Psoas muscle (tissue), 7 donors: ENCODE measurements at regions not wholly inside any gene's neighbourhood (a gene's known extent, or its start where the extent isn't known, plus 50 kb on each side); places are given as distances from the start of the nearest gene placed in this dataset.
"Not testable (repeated sequence)": the region's sequence is repeated elsewhere in the genome, so short reads cannot be mapped to it uniquely, and the experiment has no call there.

ENCODE experiments used
- ATAC-seq, 4 donors: fragments of 200-7000 bp; cut with Tn5 transposase; one replicate each; pipeline ENCODE4 v1.9.1; 2020; ENCODE audit warnings: moderate library complexity in 3 of 4, mild to moderate bottlenecking in 2 of 4
- DNase-seq, 2 donors: peaks; one replicate each; pipeline ENCODE4 v3.0.0-alpha.2; 2020
- H3K27ac ChIP-seq: fragments of 200-600 bp; one replicate; pipeline ENCODE4 v1.8.0; 2022
- H3K27me3 ChIP-seq, 3 donors: fragments of 200-600 bp in 1 of 3; one replicate each; pipeline versions ENCODE4 v1.6.1 to v1.8.0; 2013 to 2022; ENCODE audit warnings: low read length in 2 of 3, mild to moderate bottlenecking in 2 of 3, moderate library complexity in 1 of 3; ENCODE audit not compliant: insufficient read depth in 3 of 3
- H3K36me3 ChIP-seq, 2 donors: fragments of 200-600 bp in 1 of 2; one replicate each; pipeline versions ENCODE4 v1.6.1 to v1.8.0; 2013 to 2022; ENCODE audit warnings: low read depth in 1 of 2, mild to moderate bottlenecking in 1 of 2, moderate library complexity in 1 of 2; ENCODE audit not compliant: insufficient read depth in 1 of 2
- H3K4me1 ChIP-seq: fragments of 200-600 bp; one replicate; pipeline ENCODE4 v1.8.0; 2022
- H3K4me3 ChIP-seq: fragments of 200-600 bp; one replicate; pipeline ENCODE4 v1.8.0; 2022; ENCODE audit warnings: mild to moderate bottlenecking
- H3K9me3 ChIP-seq: fragments of 200-600 bp; one replicate; pipeline ENCODE4 v1.8.0; 2022
- WGBS, 3 donors: extraction: QIAGEN DNeasy Blood & Tissue Kit; methylation state at CpG; one replicate each; pipeline versions ENCODE4 v1.1.6 to v1.1.7; 2013; 5-methylcytosine and 5-hydroxymethylcytosine counted together
- intact Hi-C, 2 donors: fragments of 100-400 bp; cut with DNase I; formaldehyde crosslinking; loops; one replicate each; pipeline versions ENCODE4 v1.11.0 to v1.14.2; 2022
- donor health status: healthy with polysubstance abuse.
- donor health status: DM: no; HTN: no; CAD: no; lungs with moderate emphysema.
- donor health status: Bipolar disorder and iron deficiency.
- donor health status: healthy.
- donor health status: DM: yes; HTN: yes; CAD: no.
- donor health status: DM: no; HTN: no; CAD: no.
- donor health status: DM: yes; HTN: yes; CAD: no.

DNA sequence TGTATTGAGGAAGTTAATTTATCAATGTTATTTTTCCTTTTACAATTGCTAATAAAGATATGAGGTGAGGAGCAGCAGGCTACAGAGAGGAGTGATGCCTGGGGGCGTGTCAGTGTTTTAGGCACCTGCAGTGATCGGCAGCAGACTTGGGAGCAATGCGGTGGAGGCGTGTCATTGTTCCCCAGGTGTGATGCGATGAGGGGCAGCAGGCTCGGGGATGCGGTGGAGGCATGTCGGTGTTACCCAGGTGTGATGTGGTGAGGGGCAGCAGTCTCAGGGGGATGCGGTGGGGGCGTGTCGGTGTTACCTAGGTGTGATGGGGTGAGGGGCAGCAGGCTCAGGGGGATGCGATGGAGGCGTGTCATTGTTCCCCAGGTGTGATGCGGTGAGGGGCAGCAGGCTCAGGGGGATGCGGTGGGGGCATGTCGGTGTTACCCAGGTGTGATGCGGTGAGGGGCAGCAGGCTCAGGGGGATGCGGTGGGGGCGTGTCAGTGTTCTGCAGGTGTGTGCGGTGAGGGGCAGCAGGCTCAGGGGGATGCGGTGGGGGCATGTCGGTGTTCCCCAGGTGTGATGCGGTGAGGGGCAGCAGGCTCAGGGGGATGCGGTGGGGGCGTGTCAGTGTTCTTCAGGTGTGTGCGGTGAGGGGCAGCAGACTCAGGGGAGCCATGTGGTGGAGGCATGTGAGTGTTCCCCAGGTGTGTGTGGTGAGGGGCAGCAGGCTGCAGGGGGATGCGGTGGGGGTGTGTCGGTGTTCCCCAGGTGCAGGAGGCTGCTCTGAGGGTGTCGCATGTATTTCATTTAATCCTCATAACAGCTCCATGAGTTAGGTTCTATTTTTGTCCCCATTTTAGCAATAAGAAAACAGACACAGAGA, 186.2 kb upstream of the GOLGA6L22 start:
- H3K36me3 ChIP-seq, H3K27ac ChIP-seq, intact Hi-C loops, DNase-seq, H3K27me3 ChIP-seq, ATAC-seq, H3K4me3 ChIP-seq, H3K9me3 ChIP-seq, H3K4me1 ChIP-seq: not testable (repeated sequence)
- WGBS, 3 donors = 88 to 90% (median 89%) methylated on average over 25 to 29 of the region's 29 CpGs

DNA sequence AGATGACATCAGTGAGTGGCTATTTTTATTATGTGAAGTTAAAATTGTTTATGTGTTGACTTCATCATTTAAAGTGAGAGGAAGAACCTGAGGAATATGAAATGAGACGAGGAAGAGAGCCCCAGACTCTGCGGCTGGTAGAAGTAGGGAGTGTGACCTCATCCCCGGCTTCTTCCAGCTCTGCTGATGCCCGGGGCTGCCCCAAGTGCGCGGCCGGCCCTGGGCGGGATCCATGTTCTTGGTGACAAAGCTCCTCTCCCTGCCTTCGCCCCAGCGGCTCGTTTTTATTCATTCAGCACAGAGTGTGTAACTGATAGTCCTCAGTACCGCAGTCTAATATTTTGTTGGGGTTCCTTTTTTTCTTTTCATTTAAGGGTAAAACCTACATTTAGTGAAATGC, 185.5 kb upstream of the GOLGA6L22 start:
- H3K27ac ChIP-seq, DNase-seq, H3K27me3 ChIP-seq, H3K4me3 ChIP-seq, H3K4me1 ChIP-seq, H3K36me3 ChIP-seq, H3K9me3 ChIP-seq, intact Hi-C loops: not testable (repeated sequence)
- ATAC-seq = peak in 1 of 4 donors; percentile 39
- 79 to 83% (median 80%) methylated on average over 12 of the region's 12 CpGs for WGBS, 3 donors

DNA sequence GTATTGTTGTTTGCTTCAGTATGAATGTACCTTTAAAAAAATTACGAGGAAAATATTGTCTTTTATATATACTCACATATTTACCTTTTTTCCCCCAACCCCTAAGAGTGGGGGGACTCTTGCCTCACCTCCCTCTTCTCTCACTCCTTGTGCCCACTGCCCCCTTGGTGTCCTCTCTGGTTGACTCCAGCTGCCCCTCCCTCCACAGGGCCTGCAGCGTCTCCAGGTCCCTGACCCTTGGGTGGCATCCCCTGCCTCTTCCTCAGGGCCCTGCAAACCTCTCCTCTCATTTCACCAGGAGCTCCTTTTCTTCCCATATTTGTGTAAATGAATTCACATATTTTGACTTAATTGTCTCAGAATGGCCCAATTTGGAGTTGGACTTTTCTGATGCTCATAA, 184.3 kb upstream of the GOLGA6L22 start:
- intact Hi-C loops, DNase-seq, H3K27me3 ChIP-seq, H3K4me1 ChIP-seq, ATAC-seq, H3K36me3 ChIP-seq, H3K4me3 ChIP-seq, H3K27ac ChIP-seq, H3K9me3 ChIP-seq: not testable (repeated sequence)
- WGBS, 3 donors = 57 to 71% (median 63%) methylated on average over 2 of the region's 2 CpGs

DNA sequence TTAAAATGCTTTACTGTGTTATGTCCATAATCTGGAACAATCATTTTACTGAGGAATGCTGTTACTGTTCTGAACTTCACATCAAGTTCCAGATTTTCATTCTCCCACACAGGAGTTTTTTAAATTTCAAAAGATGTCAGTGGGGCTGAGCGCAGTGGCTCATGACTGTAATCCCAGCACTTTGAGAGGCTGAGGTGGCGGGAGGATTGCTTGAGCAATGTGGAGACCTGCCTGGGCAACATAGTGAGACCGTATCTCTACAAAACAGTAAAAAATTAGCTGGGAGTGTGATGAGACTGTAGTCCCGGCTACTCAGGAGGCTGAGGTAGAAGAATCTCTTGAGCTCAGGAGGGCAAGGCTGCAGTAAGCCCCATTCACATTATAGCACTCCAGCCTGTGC, 177.9 kb upstream of the GOLGA6L22 start:
- ATAC-seq, H3K27ac ChIP-seq, H3K4me3 ChIP-seq, DNase-seq, intact Hi-C loops, H3K36me3 ChIP-seq, H3K27me3 ChIP-seq, H3K4me1 ChIP-seq, H3K9me3 ChIP-seq: not testable (repeated sequence)
- 72 to 82% (median 73%) methylated on average over 4 of the region's 4 CpGs for WGBS, 3 donors

DNA sequence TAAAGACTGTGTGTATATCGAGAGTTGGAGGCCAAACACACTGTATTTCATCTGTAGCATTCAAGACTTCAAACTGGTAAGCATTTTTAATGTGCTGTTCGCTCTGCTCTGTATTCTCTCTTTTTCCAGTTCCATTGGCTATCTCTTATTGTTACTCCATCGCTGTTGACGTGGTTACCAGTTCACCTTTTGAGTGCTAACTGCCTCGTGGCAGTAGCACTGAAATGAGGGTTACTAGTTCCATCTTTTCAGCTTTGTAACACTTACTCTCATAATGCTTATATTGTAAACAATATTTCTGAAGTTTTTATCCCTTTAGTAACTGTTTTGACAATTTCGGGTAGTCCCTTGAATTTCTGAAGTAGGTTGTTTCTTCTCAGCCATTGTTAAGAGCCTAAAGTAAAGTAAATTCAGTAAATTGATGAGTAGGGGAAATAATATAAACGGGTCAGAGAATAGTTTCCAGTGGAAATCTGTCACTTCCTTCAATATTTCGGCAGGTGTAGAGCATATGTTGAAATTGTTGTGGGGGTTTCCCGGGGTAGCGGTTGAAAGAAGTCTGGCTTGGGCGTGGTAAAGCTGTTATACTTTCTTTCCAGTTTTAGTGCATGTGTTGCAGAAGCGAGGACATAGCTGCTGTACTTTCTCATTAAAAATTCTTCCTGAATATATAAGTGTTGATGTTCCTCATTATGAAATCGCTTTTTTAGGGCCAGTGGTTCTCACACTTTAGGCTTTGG, 175.7 kb upstream of the GOLGA6L22 start:
- intact Hi-C loops, DNase-seq: not testable (repeated sequence)

DNA sequence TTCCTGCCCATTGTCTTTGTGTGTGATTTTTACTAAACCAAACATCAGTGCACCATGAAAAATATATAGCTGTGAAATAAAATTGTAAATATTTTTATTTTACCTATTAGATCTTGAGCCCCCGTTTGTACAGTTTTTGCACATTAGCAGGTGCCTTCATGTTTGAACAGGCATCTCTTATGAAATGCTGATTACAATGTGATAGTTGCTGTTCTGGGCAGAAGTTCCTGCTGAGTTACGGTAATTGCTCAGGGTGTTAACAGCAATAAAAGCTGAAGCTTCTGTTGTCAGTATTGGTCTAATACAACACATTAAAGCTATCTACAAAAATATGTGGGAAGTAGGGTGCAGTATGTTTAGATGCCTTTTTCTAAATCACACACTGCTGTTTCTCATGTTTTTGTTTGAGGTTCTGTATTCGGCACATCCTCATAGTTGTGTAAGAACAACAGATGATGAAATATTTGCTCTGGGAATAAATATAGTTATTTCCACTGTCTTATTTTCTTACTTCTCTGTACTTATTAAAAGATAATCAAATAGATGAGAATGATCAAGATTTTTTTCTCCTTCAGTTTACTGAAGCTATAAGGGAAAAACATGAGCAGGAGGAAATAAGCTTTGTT, 173.8 kb upstream of the GOLGA6L22 start:
- ATAC-seq, intact Hi-C loops, H3K9me3 ChIP-seq, H3K36me3 ChIP-seq, H3K4me3 ChIP-seq, H3K27ac ChIP-seq, DNase-seq, H3K27me3 ChIP-seq, H3K4me1 ChIP-seq: not testable (repeated sequence)
- WGBS, 3 donors = 73 to 77% (median 75%) methylated on average over 3 of the region's 3 CpGs

More for the DNA sequence above, 175.7 kb upstream of the GOLGA6L22 start:
- H3K36me3 ChIP-seq, H3K27me3 ChIP-seq, H3K9me3 ChIP-seq, ATAC-seq, H3K4me3 ChIP-seq, H3K4me1 ChIP-seq, H3K27ac ChIP-seq: not testable (repeated sequence)
- WGBS, 3 donors = 46 to 50% (median 48%) methylated on average over 13 of the region's 13 CpGs

DNA sequence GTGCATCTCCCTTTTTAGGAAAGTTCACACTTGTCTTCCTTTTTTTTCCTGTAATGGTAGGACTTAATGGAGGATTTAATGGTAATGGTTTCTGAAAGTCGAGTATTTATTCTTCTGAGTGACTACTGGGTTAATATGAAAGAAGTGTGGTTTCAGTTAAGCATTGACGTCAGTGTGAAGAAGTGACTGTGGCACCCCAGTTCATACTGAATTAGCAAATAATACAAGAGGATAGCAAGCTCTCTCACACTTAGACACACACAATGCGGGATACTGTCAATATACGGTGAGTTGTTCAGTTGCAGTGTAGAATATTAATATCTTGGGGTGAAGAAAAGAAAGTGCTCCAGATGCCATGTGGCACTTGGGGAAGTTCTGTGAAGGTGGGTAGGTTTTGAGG, 167.6 kb upstream of the GOLGA6L22 start:
- H3K27ac ChIP-seq, H3K4me3 ChIP-seq, H3K27me3 ChIP-seq, H3K9me3 ChIP-seq, intact Hi-C loops, DNase-seq, H3K4me1 ChIP-seq, ATAC-seq, H3K36me3 ChIP-seq: not testable (repeated sequence)
- 63 to 69% (median 67%) methylated on average over 4 of the region's 4 CpGs for WGBS, 3 donors

DNA sequence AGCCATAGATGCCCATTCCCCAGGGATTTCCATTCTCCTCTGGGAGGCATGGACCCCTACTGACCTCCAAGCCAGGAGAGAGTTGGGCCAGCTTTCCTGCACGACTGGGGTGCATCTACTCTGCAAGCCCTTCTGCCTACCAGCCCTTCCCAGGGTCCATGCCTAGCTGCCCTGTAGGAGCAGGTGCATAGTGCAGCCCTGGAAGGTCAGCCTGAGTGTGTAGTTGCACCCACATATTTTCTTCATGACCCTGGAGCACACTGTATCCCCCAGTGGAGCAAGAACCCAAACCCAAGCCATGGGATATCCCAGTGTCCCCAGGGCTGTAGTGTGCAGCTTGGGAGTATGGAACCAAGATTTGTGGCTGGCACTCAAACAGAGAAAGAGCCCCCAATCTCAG, 155.6 kb upstream of the GOLGA6L22 start:
- intact Hi-C loops, ATAC-seq, H3K4me1 ChIP-seq, H3K27me3 ChIP-seq, H3K4me3 ChIP-seq, H3K9me3 ChIP-seq, H3K27ac ChIP-seq, H3K36me3 ChIP-seq, DNase-seq: not testable (repeated sequence)
- WGBS, 3 donors = no CpG with 5 or more reads among the region's 1 CpG
